ENCODE measurements at regions not wholly inside any gene's neighbourhood (a gene's known extent, or its start where the extent isn't known, plus 50 kb on each side); places are given as distances from the start of the nearest gene placed in this dataset.

DNA sequence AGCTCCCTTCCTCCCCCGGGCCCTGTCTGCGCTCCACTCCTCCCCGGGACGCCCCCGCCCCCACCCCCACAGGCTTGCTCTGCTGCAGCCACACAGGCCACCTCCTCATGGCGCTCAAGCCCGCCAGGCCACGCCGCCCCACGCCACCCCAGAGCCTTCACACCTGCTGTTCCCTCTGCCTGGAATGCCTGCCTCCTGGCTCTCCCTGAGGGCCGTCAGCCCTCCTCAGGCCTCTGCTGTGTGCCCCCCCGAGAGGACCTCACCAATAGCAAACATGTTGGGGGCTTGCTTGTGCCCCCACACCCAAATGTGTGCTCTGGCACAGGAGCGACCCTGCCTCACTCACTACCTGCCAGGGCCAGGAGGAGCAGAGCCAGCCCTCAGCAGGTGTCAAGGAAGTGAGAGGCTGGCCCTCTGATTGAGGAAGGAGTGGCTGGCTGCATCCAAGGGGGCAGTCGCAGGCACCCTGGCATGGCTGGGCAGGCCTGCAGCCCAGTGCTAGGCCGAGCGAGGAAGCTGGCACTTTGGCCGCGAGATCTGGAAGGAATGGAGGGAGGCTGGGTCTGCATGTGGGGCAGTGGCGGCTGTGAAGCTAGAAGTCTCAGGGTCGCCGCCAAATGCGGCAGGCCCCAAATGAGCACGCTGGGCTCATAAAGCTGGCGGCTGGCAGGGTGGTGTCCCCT is 86.5 kb downstream of the INHBB start:
- Histone ChIP-seq H2AFZ (ENCODE audit: low read length) (no peak overlapping the region), H3K9me2 (replicated peaks; ENCODE audit: low read length) (no peaks in the 10 kb centered on the region), H4K20me1 (ENCODE audit: low read length) (no peaks in the 10 kb centered on the region), H3K27ac (ENCODE audit: low read length) (no peak overlapping the region), H3K4me1 (ENCODE audit: insufficient read depth, low read length) (peaks cover 16% of the 10 kb centered on the region), H3K4me3 (ENCODE audit: low read length) (no peak overlapping the region), H3K4me2 (ENCODE audit: low read length) (no peak overlapping the region), H3K79me2 (ENCODE audit: low read length) (no peaks in the 10 kb centered on the region), H3K9ac (ENCODE audit: low read length) (no peak overlapping the region), H3F3A (ENCODE audit: low read length, unreplicated experiment) (no peaks in the 10 kb centered on the region), H3K36me3 (ENCODE audit: low read depth, low read length) (no peaks in the 10 kb centered on the region), H3K9me3 (ENCODE audit: low read length) (no peaks in the 10 kb centered on the region), H3K27me3 (ENCODE audit: low read length) (no peaks in the 10 kb centered on the region)
- DNase-seq (no peak), ATAC-seq (no peak)
- ChIA-PET POLR2A (ENCODE audit: unreplicated experiment) (no interaction called here), CTCF (no interaction called here)
- BruUV-seq (replicated peaks) = no TSS peak
- TF ChIP-seq, protein P1, sequence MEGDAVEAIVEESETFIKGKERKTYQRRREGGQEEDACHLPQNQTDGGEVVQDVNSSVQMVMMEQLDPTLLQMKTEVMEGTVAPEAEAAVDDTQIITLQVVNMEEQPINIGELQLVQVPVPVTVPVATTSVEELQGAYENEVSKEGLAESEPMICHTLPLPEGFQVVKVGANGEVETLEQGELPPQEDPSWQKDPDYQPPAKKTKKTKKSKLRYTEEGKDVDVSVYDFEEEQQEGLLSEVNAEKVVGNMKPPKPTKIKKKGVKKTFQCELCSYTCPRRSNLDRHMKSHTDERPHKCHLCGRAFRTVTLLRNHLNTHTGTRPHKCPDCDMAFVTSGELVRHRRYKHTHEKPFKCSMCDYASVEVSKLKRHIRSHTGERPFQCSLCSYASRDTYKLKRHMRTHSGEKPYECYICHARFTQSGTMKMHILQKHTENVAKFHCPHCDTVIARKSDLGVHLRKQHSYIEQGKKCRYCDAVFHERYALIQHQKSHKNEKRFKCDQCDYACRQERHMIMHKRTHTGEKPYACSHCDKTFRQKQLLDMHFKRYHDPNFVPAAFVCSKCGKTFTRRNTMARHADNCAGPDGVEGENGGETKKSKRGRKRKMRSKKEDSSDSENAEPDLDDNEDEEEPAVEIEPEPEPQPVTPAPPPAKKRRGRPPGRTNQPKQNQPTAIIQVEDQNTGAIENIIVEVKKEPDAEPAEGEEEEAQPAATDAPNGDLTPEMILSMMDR (conservative IDR thresholded peaks at IDR 0.05; ENCODE audit: low read depth, low read length) = no peak
- TF ChIP-seq EZH2phosphoT487 (IDR thresholded peaks at IDR 0.05; ENCODE audit: borderline replicate concordance, low read length) (no peak), EZH2 (IDR thresholded peaks at IDR 0.05; ENCODE audit: low read length, unreplicated experiment) (no peak)
- intact Hi-C loops (cut with micrococcal nuclease) = no loop called here

DNA sequence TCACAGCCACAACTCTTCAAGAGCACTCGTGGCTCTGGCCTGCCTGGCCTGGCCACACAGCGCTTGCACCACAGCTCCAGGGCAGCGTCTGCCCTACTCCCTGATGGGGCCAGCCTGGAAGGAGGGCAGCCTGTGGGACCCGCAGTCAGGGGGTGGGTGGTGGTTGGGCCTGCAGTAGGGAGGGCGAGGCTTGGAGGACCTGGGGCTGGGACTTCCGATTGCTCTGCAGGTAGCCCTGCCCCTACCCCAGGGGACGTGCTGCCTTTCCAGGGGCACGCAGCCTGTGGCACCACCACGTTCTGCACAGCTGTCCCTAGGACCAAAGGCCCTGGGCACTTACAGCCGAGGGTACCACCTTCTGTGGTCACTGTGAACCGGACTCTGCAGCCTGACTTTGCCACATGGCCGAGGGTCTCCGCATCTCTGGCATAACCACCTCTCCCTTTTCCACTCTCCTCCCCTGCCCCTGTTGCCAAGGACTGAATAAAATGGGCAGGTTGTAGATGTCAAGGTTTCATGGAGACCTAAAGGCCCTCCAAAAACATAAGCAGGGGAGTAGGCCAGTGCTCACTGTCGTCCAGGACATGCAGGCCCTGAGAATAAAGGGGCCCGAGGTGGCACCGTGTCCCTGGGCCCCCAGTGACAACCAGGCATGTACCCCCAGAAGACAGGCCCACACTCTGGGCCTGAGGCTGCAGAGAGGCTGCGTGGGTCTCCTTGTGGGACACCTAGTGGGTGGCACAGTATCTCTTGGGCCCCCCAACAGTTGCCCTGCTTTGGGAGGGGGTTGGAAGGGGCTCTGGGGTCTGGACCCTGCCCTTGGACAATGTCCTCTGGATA is 87.3 kb downstream of the INHBB start:
- H3K4me2 ChIP-seq (ENCODE audit: low read length) = no peak overlapping the region
- peaks cover 20% of the 10 kb centered on the region for H3K4me1 ChIP-seq (ENCODE audit: insufficient read depth, low read length)
- H3K27ac ChIP-seq (ENCODE audit: low read length) = no peak overlapping the region
- no peaks in the 10 kb centered on the region for H4K20me1 ChIP-seq (ENCODE audit: low read length)
- no peak overlapping the region for H3K9ac ChIP-seq (ENCODE audit: low read length)
- H3F3A ChIP-seq (ENCODE audit: low read length, unreplicated experiment) = no peaks in the 10 kb centered on the region
- no peaks in the 10 kb centered on the region for H3K27me3 ChIP-seq (ENCODE audit: low read length)
- ChIA-PET CTCF (no interaction called here), POLR2A (ENCODE audit: unreplicated experiment) (no interaction called here)
- no peak overlapping the region for H3K4me3 ChIP-seq (ENCODE audit: low read length)
- no peaks in the 10 kb centered on the region for H3K9me2 ChIP-seq (replicated peaks; ENCODE audit: low read length)
- DNase-seq (no peak), ATAC-seq (no peak)
- H3K36me3 ChIP-seq (ENCODE audit: low read depth, low read length) = no peaks in the 10 kb centered on the region
- intact Hi-C loops (cut with micrococcal nuclease) = no loop called here
- BruUV-seq (replicated peaks) = no TSS peak
- no peak overlapping the region for H2AFZ ChIP-seq (ENCODE audit: low read length)
- no peaks in the 10 kb centered on the region for H3K79me2 ChIP-seq (ENCODE audit: low read length)
- H3K9me3 ChIP-seq (ENCODE audit: low read length) = no peaks in the 10 kb centered on the region
- TF ChIP-seq EZH2 (IDR thresholded peaks at IDR 0.05; ENCODE audit: low read length, unreplicated experiment) (no peak), EZH2phosphoT487 (IDR thresholded peaks at IDR 0.05; ENCODE audit: borderline replicate concordance, low read length) (no peak)
- TF ChIP-seq, protein P1 (conservative IDR thresholded peaks at IDR 0.05; ENCODE audit: low read depth, low read length) = no peak

DNA sequence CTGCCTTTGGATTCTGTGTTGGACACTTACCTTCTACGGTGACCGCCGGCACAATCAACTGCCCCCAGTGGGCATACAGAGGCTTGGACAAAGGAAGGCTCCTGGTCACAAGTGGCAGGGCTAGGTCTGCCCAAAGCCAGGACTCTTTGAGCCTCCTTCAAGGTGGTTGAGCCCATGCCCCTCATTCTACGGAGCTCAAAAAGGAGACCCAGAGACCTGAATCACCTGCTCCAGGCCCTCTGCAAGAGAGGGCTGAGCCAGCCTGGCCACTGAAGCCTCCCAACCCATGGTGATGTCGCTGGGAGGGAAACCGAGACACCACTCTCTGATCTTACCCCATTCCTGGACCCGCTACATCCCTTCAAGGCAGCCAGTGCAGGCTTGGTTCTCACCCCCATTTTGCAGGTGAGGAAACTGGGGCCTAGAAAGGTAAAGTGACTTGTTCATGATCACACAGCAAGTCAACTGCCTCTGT is 87.9 kb downstream of the INHBB start:
- no peaks in the 10 kb centered on the region for H3K9me3 ChIP-seq (ENCODE audit: low read length)
- POLR2A ChIA-PET (ENCODE audit: unreplicated experiment) = no interaction called here

More for the DNA sequence above, 87.9 kb downstream of the INHBB start:
- Histone ChIP-seq H2AFZ (ENCODE audit: low read length) (no peak overlapping the region), H3K79me2 (ENCODE audit: low read length) (no peaks in the 10 kb centered on the region), H3K4me2 (ENCODE audit: low read length) (no peak overlapping the region), H3K9ac (ENCODE audit: low read length) (no peak overlapping the region), H4K20me1 (ENCODE audit: low read length) (no peaks in the 10 kb centered on the region), H3K36me3 (ENCODE audit: low read depth, low read length) (no peaks in the 10 kb centered on the region), H3F3A (ENCODE audit: low read length, unreplicated experiment) (no peaks in the 10 kb centered on the region), H3K4me3 (ENCODE audit: low read length) (no peak overlapping the region), H3K27ac (ENCODE audit: low read length) (no peak overlapping the region), H3K27me3 (ENCODE audit: low read length) (no peaks in the 10 kb centered on the region), H3K4me1 (ENCODE audit: insufficient read depth, low read length) (peaks cover 20% of the 10 kb centered on the region), H3K9me2 (replicated peaks; ENCODE audit: low read length) (no peaks in the 10 kb centered on the region)
- ATAC-seq (no peak), DNase-seq (no peak)
- intact Hi-C loops (cut with micrococcal nuclease) = no loop called here
- CTCF ChIA-PET = no interaction called here
- TF ChIP-seq, protein P1 (conservative IDR thresholded peaks at IDR 0.05; ENCODE audit: low read depth, low read length) = no peak
- no peak for TF ChIP-seq EZH2phosphoT487 (IDR thresholded peaks at IDR 0.05; ENCODE audit: borderline replicate concordance, low read length)
- no peak for TF ChIP-seq EZH2 (IDR thresholded peaks at IDR 0.05; ENCODE audit: low read length, unreplicated experiment)
- BruUV-seq (replicated peaks) = no TSS peak

Data from PC-3 (cell line).